Hematopoietic multipotent progenitor cell treated with erythropoietin and hydrocortisone succinate and interleukin-3 and kit ligand, for 6 days (in vitro differentiated cells): ENCODE measurements at regions not wholly inside any gene's neighbourhood (a gene's known extent, or its start where the extent isn't known, plus 50 kb on each side); places are given as distances from the start of the nearest gene placed in this dataset.
"Not testable (repeated sequence)": the region's sequence is repeated elsewhere in the genome, so short reads cannot be mapped to it uniquely, and the experiment has no call there.

Experiments
- DNase-seq: peaks from one replicate; pipeline ENCODE4 v3.0.0-alpha.2; 2015

DNA sequence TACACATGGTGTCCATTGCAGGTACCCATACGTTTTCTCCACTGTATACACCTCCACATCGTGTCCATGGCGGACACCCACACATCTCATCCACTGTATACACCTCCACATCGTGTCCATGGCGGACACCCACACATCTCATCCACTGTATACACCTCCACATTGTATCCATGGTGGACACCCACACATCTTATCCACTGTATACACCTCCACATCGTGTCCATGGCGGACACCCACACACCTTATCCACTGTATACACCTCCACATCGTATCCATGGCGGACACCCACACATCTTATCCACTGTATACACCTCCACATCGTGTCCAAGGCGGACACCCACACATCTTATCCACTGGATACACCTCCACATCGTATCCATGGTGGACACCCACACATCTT lies 50.4 kb upstream of the TTC34 start:
- DNase-seq, result not testable (repeated sequence)

- no peak for DNase-seq
These were observed 52.2 kb upstream of the TTC34 start for GRCh38 chr1:2853711-2854110.

DNA sequence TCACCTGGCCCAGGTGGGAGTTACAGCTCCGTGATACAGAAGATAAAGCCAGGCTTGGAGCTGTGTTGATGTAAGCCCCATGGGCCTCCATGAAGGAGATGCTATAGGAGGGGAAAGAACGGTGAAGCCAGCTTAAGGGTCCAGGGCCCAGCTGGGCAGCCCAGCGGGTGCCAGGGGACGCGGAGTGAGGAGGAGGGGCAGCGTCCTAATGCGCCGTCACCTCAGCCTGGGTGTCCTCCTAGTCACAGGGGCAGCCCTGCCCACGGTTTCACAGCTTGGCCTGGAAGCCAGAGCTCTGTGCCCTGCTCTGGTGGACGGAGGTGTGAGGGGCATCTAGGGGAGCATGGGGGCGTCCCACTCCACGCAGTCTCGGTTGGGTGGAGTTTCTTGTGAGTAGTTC lies 52.7 kb upstream of the TTC34 start:
- no peak for DNase-seq

GRCh38 chr1:2854611-2855010 lies 53.1 kb upstream of the TTC34 start:
- no peak for DNase-seq

DNA sequence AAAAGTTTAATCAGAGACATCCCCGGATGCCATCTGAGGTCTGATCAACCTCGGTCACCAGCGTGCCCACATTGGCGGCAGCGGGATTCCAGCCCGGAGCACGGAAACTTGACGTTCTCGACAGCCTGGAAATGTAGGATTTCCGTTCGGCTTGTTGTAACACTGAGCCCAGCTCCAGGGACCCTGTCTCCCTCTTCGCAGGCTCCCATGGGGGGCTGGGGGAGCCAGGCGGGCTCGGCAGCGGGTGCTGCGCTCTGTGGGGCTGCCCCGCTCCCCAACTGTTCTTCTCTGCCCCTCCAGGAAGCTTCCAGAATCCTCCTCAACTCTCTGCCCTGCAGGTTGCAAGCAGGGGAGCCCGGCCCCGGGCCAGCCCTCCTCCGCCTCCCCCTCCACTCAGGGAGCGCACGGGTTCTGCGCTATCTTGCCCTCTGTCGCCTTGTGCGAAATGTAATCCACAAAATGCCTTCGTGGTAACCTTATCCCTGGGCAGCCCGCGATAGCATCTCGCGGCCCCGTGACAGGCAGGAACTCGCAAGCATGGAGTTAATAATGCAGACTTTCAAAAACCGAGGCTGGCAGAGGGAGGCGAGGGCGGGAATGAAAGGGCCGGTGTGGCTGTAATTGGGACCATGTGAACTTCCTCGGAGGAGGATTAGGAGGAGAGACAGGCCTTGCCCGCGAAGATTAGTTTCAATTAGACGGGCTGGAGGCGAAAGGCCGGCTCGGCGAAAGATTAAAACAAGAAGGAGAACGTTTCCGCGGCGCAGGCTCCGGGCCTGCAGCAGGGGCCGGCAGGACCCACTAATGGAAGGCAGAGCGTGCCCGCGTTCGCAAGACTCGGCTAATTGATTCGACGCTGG lies 53.9 kb upstream of the TTC34 start:
- no peak for DNase-seq

- DNase-seq, result no peak
These were observed 54.5 kb upstream of the TTC34 start for GRCh38 chr1:2856066-2856390.

DNA sequence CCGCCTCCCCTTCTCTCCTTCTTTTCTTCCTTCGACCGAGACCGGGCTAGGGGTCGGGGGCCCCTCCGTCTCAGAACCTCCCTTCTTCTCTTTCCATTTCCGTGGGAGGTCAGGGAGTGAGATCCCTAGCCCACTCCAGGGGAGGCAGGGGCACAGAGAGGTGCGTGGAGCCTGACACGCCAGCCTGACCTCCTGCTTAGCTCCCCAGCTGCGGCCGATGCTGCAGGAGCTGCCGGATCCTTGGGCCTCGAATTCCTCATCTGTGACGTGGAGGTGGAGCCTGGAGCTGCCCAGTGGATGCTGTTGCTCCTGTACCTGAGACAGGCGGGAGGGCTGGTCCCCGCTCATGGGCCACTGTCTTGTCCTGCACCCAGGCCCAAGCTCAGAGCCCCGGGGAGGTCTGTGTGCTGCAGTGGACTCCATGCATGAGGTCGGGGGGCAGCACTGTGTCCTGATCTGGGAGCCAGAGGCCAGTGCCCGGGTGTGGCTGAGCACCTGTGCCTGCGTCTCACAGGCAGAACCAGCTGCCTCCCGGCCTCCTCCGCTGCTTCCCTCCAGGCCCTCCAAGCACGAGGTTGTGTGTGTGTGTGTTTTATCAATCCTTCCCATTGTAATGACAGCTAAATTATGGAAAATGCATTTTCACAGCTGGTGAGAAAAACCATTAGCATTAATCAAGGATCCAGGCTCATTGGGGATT lies 55.3 kb upstream of the TTC34 start:
- no peak for DNase-seq

DNA sequence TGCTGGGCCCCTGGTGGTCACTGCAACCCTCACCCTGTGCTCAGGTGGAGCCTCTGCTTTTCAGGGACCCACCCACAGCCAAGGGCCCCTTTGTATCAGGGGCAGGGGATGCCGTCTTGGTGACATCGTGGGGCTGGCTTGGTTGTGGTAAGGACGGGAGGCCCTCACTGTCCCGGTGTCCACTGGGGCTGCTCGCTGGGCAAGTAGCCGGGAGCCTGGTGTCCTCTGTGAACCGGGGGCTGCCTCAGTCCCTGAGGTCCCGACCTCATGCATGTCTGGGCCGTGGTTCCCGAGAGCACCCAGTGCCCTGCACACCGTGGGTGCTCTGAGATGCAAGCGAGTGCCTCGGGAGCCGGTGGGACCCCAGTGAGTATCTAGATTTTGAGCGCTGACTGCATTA lies 56.0 kb upstream of the TTC34 start:
- no peak for DNase-seq

DNA sequence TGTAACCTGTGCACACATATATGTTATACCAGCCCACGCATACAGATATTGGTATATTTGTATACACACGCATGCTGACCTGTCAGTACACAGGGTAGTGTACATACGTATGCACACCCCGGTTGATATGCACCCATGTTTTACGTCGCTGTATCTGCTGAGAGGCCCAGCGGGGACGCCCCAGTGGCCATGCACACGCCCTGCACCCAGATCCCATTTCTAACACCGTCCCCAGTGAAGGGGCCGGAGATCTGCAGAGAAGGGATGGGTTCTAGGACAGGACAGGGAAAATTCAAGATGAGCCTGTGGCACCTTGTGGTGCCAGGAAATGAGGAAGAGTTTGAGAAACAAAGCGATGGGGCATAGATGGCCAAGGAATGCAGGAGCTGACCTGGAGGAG lies 57.2 kb upstream of the TTC34 start:
- no peak for DNase-seq

- no peak for DNase-seq
These were observed 57.9 kb upstream of the TTC34 start for GRCh38 chr1:2859219-2859880.

DNA sequence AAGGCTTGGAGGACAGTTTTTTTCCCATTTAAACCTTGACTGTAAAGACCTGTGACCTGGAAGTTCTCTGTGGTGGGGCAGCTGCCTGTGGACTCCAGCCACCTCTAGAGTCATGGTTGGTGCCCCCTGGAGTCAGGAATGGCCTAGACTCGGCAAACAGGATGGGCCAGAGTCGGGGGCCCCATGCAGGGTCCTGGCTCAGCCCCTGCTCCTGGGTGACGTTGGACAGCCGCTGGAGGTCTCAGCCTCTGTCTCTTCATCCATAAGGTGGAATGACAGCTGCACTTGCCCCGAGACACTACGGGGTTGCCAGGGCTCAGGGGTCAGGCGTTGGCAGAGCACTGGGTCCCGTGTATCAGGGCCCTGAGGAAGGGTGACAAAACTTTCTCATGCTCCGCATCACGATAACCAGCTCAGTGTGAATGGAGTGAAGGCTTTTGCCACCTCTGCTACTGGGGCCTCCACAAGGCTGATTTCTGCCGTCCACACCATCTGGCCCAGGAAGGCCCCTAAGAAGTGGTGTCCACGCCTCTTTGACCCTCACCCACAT lies 58.5 kb upstream of the TTC34 start:
- DNase-seq, result no peak

DNA sequence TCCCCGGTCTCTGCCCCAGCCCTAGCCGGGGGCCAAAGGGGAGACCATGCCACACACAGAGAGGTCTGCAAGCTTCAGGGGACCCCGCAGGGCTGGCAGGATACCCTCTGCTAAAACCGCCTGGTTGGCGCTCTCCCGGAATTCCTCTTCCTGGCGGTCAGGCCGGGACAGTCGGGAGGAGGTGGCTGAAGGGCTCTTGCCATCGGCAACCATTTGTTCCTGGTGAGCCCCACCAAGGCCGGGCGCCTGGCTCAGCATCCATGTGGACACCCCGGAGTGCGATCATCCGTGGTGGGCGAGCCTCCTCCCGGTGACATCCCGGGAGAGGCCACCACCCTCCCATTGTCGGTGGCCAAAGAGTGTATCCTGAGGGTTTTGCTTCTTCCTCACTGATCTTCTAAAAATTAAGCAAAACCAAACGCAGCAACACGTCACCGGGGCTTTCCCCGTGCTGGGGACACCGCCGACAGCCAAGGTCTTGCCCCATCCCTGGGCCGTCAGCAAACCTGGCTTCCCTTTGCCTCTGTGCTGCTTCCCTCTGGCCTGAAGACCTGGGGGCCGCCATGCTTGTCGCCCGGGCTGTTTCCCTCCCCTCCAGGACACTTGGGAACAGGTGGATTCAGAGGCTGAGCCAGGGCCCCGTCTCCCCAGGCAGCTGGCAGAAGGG lies 59.1 kb upstream of the TTC34 start:
- no peak for DNase-seq

DNA sequence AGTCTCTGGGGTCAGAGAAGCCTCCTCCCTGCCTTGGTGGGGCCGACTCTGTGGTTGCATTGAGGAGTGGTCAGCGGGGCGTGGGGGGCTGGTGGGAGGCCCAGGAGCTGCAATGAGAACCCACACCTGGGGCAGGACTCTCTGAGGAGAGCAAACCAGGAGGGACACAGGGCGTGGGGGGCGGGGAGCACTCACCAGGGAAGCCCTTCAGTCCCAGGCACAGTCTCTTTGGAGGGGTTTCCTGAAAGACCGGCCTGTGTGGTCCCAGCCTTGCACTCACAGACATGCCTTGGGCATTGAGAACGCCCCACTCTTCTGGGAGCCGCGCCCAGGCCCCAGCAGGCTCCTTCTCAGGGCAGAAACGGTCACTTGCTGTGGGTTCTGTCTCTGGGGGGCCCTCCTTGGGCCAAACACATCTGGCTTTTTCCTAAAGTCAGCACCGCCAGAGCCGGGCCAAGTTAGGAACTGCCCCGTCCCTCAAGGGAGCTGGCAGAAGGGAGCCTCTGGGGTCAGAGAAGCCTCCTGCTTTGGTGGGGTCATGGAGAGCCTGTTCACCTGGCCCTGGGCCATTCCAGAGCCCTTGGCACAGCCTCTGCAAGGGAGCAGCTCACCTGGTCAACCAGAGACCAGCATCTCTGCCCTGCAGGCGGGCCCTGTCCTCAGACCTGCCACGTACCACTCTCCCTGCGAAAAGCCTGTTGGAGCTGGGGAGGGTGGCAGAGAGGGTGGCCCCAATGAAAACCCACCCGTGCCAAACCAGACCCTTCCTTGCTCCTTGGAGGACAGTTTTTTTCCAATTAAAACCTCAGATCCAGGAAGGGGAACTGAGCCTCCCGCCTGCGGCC lies 59.9 kb upstream of the TTC34 start:
- DNase-seq, result no peak

DNA sequence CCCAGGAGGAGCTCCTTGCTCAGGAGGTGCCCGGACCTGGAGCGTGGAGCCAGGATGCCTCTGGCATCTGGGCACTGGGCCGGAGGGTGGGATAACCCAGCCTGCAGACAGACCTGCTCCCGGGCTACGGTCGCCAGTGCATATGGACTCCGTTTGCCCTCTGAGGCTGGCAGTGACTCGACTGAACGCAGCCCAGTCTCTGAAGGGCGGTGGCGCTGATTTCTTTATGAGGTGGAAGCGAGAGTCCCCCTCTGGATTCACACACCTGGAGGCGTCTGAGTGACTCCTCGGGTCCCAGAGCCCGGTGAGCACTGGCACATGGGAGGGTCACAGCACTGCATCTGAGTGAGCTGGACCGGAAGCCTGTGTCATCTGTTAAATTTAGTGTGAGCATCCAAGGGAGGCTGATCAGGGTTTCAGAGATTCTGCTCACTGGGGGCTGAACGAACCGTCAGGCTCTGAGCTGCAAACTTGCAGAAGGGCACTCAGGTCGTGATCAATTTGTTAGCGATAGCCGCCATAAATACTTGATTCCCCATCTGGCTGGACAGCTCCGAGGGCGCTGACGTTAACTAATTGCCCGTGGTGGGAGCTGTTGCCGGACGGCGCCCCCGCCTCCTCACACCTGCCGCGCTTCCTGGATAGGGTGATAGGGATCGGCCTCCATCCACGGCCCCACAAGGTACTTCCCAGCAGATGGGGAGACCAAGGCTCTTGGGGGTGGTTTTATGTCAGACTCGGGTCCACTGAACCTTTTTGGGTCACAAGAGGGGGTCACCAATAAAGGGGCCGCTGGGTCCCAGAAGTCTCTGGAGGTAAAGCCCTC lies 60.7 kb upstream of the TTC34 start:
- DNase-seq, result no peak

DNA sequence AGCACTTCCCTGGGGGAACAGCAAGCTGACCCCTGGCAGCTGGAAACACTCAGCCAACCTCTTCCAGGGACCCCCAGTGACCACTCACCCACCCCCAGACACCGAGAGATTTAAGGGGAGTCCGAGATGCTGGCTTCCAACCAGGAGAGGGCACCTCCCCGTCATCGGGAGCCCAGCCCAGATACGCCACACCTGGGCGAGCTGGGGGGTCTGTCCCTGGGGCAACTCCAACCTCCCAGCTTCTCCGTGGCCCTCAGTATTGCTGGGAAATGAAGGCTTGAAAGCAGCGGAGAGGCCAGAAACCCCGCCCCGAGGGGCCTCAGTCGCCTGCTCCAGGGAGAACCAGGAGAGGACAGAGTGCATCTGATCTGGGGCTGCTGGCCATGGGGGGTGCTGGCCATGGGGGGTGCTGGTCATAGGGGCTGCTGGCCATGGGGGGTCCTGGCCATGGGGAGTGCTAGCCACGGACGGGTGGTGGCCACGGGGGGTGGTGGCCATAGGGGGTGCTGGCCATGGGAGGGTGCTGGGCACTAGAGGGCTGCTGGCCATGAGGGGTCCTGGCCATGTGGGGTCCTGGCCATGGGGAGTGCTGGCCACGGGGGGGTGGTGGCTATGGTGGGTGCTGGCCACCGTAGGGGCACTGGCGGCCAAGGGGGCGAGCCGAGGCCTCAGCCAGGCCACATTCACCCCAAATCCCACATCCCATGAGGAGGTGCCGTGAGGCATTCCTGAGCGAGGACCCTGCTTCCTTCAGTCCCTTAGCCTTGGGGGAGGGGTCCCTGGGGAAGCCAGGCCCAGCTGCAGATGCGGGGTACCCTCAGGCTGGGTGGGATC lies 61.5 kb upstream of the TTC34 start:
- no peak for DNase-seq

DNA sequence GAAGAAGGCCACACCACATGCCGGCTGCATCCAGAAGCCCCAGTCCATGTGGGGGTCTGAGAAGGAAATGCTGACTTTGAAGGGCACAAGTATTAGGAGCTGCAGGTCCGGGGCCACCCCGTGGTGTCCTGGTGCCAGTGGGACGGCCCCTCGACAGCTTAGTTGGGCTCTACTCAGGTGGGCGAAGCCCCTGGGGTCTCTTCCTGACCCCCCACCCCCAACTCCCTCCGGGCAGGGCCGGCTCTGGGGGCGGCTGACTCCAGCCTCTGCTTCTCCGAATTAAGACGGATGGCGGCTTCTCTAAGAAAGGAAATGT lies 62.1 kb upstream of the TTC34 start:
- DNase-seq, result no peak

DNA sequence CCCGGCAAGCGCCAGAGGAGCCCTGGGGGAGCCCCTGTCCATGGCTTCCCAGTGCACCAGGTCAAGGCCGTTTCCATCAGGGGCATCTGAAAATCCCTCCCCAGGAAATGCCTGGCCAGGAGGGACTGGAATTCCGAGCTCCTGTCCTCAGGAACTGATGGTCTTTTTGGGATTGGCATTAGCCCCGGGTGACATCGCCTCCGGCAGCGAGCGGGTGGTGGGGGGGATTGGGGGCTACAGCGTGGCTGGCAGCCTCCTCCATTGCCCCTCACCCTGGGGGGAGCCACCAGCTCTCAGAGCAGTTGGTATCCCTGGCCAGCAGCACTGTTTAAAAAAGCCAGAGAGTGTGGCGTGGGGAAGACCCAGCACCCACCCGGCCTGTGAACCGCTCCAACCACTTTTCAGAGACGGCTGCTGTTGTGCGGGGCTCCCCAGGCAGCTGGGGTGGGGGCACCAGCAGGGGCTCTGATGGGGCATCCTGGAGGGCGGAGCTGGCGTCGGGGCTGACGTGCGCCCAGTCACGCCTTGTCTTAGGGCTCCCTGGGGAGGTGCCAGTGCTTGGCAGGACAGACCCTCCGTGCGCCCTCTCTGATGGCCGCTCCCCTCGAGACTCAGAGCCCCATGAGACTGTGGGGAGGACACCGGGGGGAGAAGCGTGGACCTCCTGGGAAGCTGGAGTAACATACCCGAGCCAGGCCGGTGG lies 62.9 kb upstream of the TTC34 start:
- no peak for DNase-seq

DNA sequence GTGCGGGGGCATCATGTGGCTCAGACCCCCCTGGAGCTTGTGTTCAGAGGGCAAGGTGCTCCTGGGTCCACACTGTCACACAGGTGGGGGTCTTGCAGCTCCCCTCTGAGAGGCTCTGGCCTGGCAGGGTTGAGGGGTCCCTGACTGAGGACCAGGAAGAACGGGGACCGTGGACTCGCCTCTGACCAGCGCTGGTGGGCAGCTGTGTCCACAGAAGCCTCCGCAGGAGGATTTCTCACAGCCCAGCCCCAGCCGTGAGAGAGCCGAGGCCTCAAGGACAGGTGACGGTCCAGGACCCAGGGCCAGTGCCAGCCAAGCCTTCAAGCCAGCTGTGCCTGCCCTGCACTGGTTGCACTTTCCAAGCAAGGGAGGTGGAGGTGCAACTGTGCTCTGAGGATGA lies 63.5 kb upstream of the TTC34 start:
- no peak for DNase-seq

DNA sequence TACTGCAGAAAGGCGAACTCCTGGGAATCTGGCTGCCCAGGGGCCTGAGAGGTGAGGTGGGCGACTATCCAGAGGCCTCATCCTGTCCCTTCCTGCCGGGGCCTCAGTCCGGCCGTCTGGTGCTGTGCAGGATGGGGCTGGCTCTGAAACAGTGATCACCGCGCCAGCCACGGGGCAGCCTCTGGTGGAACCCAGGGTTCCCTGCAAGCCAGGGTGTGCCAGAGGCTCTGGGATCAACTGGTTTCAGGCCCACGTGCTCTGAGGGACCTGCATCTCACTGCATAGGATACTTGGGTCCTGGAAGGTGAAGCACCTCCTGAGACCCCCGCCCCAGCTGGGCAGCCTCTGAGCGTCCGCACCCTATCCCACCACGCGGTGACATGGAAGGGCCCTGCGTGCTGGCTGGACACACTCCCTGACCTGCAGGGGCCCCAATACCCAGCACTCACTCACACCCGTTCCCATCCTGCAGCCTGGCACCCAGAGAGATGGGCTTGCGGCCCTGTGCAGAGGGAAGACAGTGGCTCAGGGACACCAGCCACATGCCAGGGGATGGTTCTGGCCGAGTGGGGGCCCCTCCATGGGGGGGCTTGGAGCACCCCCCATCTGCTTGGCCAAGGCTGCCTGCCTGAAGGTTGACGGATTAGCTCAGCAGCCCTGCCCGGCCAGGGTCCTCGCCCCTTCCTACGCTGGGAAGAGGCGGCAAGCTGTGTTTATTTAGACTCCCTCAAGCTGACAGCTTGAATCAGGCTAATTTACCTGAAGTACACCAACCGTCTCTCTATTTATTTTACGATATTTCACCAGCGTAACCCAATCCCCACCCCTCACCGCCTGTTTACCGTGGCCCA lies 64.3 kb upstream of the TTC34 start:
- DNase-seq, result no peak
